Hypothalamus (tissue), 51 donors: ENCODE measurements at regions not wholly inside any gene's neighbourhood (a gene's known extent, or its start where the extent isn't known, plus 50 kb on each side); places are given as distances from the start of the nearest gene placed in this dataset.
"Not testable (repeated sequence)": the region's sequence is repeated elsewhere in the genome, so short reads cannot be mapped to it uniquely, and the experiment has no call there.

Source experiments
- DNase-seq, 51 donors: peaks; one replicate each; lab custom pipeline; 2025; lab: John Stamatoyannopoulos, UW

DNA sequence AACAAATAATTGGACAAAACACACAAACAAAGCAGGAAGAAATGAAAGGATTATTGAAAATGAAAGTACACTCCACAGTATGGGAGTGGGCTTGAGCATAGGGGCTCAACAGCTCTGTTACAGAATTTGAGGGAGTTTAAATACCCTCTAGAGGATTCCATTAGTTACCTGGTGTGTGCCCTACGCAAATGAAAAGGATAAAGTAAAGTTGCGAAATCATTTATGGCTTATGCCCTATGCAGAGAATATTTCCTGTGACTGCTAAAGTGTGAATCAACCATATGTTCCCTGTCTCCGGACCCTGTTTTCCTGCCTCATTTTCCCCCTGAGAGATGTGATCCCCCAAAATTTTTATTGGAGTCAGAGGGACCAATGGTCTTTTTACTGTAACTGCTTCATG lies 634.6 kb upstream of the CNTNAP2 start:
- no peak for DNase-seq

DNA sequence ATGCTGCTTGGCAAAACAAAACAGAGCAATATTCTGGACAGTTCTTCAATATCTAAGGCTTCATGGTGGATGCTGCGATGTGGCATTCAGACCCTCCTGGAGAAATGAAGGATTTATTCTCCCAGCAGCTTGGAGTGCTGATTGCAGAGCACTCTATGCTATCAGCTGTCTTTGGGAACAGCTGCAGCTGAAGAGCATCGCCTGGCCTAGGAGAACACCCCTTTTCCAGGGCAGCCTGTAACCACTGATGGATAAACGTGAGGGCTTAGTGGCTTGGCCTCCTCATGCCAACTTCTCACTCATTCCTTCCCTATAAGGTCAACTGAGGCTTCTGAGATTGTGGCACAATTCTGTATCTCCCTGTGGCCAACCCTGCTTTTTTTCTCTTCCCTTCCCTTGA lies 638.1 kb upstream of the CNTNAP2 start:
- DNase-seq = no peak

DNA sequence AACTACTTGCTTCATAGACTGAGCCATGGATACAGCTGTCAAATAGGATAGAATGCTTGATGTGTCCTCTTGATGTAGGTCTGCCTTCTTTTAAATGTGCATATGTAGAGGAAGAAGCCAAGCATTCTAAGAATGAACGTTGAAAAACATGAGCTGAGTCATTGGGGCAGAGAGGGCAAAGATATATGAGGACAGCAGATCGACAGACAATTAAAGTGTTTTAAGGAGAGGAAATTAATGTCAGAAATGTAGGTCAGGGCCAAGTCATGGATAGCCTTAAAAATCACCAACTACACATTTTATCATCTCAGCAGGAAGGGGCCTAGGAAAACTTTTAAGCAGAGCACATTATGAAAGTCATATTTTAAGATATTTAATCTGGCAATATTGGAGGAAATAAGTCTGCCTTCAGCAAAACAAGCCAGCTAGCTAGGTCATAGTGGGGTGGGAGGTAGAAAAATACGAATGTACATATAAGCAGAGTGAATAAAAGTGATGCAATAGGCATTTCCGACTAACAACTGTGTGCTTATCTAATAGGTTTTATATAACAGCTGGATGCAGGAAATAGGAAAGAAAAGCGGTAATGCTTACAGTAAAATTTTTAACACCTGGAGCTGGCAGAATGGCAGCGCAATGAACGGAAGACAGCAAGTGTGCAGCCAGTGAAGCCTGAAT lies 638.3 kb upstream of the TPK1 start:
- DNase-seq = no peak

DNA sequence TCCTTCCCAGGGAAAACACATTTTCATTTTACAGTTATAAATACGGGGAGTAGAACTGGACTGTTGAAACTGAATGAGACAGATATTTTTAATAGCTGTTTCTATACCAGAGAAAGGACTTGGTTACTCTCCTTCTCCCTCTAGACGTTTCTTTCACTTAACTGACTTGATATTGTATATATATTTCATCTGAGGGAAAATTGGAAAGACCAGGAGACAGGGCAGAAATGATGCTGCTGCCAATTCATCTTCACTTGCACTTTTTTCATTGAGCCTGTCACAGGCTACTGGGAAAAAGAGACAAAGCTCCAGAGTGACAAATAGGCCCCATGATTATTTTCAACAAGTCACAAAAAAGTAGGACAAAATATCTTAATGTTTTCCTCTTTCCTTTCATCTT lies 636.0 kb upstream of the TPK1 start:
- no peak for DNase-seq

DNA sequence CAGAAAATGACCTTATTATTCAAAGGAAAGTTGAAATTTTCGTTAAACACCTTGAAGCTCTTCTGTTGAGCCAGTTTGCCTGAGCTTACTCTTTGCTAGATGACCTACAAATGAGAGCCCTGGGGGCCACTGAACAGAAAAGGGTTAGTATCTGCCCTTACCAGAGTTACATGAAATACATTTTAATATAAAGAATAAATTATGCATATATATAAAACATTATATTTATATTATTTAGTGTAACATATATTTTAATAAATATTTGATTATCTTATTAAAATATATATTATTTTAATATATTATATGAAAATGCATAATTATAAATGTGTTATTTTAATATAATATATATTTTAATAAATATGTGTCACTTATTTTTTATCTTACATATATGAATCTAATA lies 628.4 kb upstream of the TPK1 start:
- DNase-seq = no peak

DNA sequence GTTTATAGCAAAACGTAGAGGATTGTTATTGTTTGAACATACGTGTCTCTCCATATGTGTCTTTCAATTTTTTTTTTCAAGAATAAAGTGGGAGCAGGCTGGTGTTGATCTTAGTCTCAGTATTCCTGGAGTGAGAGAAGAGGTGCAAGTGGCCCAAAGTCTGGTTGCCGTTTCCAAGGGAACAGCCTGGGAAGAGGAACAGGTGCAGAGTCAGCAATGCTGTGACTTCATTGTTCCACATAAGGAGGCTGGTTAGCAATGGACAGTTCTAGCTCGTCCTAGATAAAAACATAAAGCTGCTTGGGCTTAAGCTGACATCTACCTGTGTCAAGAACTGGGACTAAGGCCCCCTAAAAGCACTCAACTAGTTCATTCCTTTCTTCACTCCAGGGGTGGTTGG lies 626.6 kb upstream of the TPK1 start:
- DNase-seq = no peak

DNA sequence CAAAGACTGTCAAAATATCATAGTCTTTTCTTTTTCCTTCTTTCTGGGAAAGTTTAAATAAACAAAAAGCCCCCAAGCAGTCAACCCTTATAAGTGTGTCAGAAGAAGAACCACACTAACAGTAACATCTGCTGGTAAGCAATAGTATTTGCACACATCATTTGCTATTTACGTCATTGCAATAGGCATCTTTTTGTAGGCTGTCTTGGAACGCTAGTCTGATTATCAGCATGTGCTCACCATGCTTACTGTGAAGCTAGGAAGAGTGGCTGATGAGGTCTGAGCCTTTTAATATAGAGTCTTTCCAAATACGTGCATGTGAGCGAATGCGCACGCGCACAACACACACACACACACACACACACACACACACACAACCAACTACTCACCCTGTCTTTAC lies 599.0 kb upstream of the TPK1 start:
- no peak for DNase-seq

DNA sequence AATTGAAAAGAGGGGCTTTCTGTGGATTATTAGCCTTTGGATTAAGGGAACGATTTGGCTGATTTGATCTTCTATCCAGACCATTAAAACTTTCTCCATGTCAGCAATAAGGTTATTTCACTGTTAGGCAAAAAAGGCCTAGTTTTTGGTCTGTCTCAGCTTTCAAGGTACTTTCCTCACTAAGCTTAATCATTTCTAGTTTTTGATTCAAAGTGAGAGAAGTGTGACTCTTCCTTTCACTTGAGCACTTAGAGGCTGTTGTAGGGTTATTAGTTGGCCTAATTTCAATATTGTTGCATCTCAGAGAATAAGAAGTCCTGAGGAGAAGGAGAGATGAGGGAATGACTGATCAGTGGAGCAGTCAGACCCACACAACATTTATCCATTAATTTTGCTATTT lies 596.0 kb upstream of the TPK1 start:
- DNase-seq = no peak

DNA sequence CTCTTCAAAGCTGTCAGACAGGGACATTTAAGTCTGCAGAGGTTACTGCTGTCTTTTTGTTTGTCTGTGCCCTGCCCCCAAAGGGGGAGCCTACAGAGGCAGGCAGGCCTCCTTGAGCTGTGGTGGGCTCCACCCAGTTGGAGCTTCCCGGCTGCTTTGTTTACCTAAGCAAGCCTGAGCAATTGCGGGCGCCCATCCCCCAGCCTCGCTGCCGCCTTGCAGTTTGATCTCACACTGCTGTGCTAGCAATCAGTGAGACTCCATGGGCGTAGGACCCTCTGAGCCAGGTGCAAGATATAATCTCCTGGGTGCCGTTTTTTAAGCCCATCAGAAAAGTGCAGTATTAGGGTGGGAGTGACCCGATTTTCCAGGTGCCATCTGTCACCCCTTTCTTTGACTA lies 582.6 kb upstream of the TPK1 start:
- not testable (repeated sequence) for DNase-seq

DNA sequence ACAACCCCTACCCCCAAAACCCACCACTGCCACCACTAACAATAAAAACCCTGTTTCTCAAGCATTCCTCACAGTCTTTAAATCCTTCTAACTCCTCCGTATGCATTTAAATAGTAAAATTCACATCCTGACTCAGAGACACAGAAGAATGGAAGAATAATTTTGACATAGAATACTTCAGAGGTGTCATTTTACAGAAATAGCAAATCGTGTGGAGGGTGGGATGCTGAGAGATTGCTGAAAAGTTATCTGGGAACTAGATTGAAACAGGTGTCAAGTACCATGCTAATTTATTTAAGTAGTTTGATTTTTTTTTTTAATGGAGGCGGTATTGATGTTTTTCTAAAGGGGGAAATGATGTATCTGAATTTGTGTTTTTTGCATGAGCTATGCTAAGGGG lies 575.2 kb upstream of the TPK1 start:
- no peak for DNase-seq

DNA sequence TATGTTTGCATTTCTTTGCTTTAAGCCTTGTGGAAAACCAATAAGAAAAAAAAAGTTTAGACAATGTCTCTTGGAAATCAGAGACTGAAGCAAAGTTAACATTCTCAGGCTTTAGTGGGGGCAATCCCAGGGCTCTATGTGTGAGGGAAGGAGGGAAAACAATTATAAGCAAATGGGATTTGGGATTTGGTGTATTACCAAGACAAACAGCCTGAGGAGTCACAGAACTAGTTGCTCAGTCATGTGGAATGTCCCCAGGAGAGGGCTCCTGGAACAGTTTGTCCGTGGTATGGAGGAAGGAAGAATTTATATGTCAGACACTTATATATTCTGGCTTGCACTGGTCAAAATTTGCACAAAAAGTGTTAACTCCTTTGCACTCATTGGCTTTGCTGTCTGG lies 562.9 kb upstream of the TPK1 start:
- DNase-seq = no peak

DNA sequence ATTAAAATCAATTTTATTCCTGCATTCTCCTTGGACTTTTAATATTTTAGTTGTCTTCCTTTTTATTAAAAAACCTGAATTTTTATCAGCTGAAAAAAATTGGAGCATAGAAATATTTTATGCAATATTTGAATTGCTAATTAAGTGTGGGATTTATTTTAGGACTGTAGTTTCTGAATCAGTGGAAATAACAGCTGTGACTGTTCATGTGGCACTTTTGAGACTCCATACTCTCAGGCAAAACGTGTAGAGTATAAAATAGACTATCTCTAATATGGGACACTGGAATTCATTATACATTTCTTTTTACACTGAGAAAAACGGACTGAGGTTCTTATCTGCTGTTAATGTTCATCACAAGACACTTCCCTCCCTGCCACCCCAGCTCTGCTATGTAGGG lies 558.3 kb upstream of the TPK1 start:
- DNase-seq = no peak

DNA sequence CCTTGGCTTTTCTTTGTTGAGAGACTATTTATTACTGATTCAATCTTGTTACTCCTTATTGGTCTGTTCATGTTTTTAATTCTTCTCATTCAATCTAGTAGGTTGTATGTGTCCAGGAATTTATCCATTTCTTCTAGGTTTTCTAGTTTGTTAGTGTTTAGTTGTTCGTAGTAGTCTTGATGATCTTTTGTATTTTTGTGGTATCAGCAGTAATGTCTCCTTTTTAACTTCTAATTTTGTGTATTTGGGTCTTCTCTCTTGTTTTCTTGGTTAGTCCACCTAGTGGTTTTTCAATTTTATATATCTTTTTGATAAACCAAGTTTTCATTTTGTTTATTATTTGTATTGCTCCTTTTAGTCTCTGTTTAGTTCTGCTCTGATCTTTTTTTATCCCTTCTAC lies 546.9 kb upstream of the TPK1 start:
- DNase-seq = no peak

DNA sequence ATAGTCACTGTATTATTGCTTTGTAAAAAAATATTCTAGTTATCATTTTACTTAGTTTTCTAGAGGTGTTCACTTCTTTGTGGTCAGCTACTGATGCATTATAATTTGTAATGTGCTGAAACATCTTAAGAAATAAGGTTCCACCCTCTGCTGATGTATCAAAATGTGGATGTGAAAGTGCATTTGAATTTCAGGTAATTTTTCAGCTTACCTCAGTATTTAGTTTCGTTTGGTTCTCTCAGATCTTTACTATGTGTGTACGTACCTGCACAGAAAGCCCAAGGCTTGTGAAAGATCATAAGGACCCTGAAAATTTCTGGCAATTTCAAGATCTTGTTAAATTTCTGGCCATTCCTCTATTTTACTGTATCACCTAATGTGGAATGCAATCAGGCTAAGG lies 542.3 kb upstream of the TPK1 start:
- DNase-seq = no peak

DNA sequence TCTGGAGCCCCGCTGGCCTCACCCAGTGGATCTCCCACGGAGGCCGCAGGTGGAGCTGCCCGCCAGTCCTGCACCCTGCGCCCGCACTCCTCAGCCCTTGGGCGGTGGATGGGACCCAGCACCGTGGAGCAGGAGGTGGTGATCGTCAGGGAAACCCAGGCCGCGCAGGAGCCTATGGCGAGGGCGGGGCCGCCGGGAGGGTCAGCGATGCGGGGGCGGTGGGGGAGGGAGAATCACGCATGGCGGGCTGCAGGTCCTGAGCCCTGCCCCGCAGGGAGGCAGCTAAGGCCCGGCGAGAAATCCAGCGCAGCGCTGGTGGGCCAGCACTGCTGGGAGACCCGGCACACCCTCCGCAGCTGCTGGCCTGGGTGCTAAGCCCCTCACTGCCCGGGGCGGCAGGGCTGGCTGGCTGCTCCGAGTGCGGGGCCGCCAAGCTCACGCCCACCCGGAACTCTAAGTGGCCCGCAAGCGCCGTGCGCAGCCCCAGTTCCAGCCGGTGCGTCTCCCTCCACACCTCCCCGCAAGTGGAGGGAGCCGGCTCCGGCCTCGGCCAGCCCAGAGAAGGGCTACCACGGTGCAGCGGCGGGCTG lies 524.8 kb upstream of the TPK1 start:
- DNase-seq = no peak

DNA sequence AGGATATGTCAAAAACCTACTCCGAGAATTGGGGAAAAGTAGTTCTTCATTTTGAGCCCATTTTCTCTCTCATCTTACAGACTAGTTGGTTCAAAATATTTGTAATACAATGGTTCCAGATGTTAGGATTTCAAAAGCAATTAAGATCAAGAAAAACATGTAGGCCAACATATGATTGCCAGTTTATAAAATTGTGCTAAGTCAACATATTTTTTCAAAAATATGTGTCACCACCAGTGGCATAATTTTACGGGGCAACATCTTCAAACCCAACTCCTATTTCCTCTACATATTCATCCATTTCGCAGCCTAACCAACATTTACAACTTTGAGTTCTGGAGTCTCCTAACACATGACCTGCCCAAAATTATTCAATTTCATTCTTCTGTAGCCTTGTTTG lies 514.5 kb upstream of the TPK1 start:
- no peak for DNase-seq

DNA sequence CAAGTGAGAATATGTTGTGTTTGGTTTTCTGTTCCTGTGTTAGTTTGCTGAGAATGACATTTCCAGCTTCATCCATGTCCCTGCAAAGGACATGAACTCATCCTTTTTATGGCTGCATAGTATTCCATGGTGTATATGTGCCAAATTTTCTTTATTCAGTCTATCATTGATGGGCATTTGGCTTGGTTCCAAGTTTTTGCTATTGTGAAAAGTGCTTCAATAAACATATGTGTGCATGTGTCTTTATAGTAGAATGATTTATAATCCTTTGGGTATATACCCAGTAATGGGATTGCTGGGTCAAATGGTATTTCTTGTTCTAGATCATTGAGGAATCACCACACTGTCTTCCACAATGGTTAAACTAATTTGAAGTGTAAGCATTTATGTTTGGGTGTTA lies 513.6 kb upstream of the TPK1 start:
- DNase-seq = not testable (repeated sequence)

DNA sequence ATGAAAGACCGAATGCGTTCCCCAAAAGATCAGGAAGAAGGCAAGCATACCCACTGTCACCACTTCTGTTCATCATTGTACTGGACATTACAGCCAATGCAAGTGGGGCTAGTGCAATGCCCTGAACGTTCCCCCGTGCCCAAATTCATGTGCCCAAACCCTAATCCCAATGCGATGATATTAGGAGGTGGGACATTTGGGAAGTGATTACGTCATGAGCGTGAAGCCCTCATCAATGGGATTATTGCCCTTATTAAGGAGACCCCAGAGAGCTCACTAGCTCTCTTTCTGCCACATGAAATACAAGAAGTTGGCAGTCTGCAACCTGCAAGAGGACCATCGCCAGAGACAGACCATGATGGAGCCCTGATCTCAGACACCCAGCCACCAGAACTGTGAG lies 511.4 kb upstream of the TPK1 start:
- DNase-seq = no peak

DNA sequence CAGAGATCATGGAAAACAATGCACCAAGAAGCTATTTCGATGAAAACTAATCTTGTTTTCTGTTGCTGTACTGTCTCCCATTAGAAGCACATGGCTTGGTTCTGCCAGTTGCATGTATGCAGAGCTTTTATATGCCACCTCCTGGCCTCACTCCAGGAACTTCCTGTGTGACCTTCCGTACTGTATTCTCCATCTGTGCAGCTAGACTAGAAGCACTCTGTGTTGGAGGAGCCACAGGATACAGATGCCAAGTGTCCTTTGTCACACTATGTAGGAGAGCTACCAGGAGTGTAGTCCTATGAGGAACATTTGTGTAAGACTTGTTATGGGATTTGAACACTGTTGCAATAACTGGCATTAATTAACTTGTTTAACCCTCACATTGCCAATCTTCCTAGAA lies 503.5 kb upstream of the TPK1 start:
- no peak for DNase-seq

DNA sequence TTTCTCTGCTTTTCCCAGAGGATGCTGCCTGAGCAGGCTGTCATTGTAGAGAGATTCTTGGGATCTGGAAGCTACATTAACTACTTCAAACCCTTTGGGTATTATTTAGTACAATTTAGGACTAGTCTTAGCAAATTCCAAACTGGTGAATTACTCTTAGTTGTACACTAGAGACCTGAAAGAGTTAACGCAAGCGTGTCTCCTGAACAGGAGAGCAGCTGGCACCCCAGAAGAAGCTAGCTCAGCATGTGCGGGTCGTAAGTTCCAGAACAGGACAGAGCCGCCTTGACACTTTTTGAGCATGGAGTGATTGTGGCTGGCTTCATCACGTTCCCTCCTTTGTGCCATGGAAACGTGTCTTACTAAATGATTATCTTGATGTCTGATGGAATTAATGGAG lies 495.7 kb upstream of the TPK1 start:
- no peak for DNase-seq

DNA sequence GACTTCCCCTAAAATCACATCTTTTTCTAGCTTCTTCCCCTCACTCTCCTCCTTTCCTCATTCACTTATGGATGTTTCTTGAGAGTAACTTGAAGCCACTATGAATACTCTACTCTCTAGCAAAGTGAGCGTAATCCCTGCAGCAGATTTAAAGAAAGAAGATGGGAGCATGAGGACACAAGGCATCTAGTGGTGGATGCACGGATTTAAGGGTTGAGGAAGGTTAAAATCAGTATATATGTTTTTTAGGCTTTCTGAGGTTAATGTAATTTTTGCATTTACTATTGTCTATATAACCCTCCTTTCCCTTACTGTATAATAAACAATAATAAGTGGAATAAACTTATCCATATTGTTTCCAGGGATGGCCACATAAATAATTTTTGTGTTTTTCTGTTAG lies 495.2 kb upstream of the TPK1 start:
- no peak for DNase-seq

DNA sequence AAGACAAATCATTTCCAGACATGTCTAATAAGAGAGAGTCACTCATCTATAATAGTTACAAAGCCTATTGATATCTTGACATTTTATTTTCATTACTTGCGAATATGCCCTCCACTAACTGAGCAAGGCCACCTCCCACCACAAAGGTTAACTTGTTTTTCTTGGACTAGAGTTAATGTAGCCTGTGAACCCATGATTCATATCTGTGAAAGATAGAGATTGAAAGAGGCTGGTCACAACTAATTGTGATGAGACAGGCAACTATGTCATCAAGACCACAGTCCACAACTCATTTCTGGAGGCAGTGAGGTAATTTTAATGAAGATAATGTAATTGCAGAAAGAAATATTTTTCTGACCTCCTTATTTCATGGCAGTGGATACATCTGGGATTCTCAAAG lies 491.8 kb upstream of the TPK1 start:
- DNase-seq = no peak

DNA sequence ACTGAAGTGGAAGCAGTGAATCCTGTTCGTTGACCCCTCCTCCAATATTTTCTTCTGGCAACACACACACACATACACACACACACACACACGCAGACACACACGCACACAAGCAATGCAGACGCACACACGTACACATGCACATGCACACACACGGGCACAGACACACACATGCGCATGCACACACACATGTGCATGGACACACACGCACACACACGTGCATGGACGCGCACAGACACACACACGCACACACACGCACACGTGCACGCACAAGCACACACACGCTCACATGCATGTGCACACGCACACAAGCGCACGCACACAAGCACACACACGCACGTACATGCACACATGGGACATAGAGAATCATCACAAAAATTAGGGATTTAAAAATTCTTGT lies 488.2 kb upstream of the TPK1 start:
- no peak for DNase-seq
